Activated CD4-positive, alpha-beta memory T cell treated with anti-CD3 and anti-CD28 coated beads, Interleukin-2, amount 10 ng/mL, durations not matched to agents 7 days and 5 days (primary cell): ENCODE measurements at regions not wholly inside any gene's neighbourhood (a gene's known extent, or its start where the extent isn't known, plus 50 kb on each side); places are given as distances from the start of the nearest gene placed in this dataset.
"Not testable (repeated sequence)": the region's sequence is repeated elsewhere in the genome, so short reads cannot be mapped to it uniquely, and the experiment has no call there.

Experiments used
- CTCF ChIA-PET: fragments of 350-600 bp; sonication (Branson Sonifier 250); formaldehyde crosslinking; loops from one replicate; lab custom pipeline; 2021; ENCODE audit warnings: antibody characterized with exemption, inconsistent platforms; lab: Charles Lee
- POLR2A ChIA-PET: fragments of 350-600 bp; sonication (Branson Sonifier 250); formaldehyde crosslinking; loops from one replicate; lab custom pipeline; 2021; ENCODE audit warnings: antibody characterized with exemption; lab: Charles Lee
- DNase-seq: peaks from one replicate; pipeline ENCODE4 v3.0.0-alpha.2; 2020
- H3K27ac Mint-ChIP-seq: one replicate; pipeline ENCODE4 v1.8.0; 2021; ENCODE audit warnings: mild to moderate bottlenecking, mixed read lengths
- H3K27me3 Mint-ChIP-seq: one replicate; pipeline ENCODE4 v1.8.0; 2021; ENCODE audit warnings: mixed read lengths
- H3K36me3 Mint-ChIP-seq: one replicate; pipeline ENCODE4 v1.8.0; 2021; ENCODE audit warnings: low read depth, mixed read lengths
- H3K4me1 Mint-ChIP-seq: one replicate; pipeline ENCODE4 v1.8.0; 2021; ENCODE audit warnings: mixed read lengths
- H3K4me3 Mint-ChIP-seq: one replicate; pipeline ENCODE4 v1.8.0; 2021; ENCODE audit warnings: mild to moderate bottlenecking, mixed read lengths
- H3K9me3 Mint-ChIP-seq: one replicate; pipeline ENCODE4 v1.8.0; 2021; ENCODE audit warnings: mixed read lengths

DNA sequence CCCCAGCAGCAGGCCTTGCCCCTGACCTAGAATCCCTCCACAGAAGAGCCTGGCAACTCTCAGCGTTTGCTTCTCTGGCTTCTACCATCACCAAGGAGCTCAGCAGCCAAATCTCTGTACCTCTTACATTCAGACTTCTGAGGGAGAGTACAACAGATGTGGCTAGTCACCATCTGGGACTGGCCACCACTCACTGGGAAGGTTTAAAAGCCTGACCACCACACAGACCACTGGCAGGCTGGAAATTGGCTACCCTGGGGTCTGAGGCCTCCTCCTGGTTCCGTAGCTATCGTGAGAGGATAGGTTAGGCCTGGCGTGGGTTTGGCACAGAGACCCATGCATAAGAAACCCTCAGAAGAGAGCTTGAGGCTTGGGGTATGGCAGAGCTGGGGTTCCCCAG is 478.5 kb upstream of the CADM1 start:
- Mint-ChIP-seq H3K27ac (no peak overlapping the region), H3K4me3 (no peak overlapping the region), H3K4me1 (no peaks in the 10 kb centered on the region), H3K36me3 (no peaks in the 10 kb centered on the region), H3K9me3 (no peaks in the 10 kb centered on the region), H3K27me3 (no peaks in the 10 kb centered on the region)
- POLR2A ChIA-PET = no interaction called here
- DNase-seq = no peak
- CTCF ChIA-PET = no interaction called here

DNA sequence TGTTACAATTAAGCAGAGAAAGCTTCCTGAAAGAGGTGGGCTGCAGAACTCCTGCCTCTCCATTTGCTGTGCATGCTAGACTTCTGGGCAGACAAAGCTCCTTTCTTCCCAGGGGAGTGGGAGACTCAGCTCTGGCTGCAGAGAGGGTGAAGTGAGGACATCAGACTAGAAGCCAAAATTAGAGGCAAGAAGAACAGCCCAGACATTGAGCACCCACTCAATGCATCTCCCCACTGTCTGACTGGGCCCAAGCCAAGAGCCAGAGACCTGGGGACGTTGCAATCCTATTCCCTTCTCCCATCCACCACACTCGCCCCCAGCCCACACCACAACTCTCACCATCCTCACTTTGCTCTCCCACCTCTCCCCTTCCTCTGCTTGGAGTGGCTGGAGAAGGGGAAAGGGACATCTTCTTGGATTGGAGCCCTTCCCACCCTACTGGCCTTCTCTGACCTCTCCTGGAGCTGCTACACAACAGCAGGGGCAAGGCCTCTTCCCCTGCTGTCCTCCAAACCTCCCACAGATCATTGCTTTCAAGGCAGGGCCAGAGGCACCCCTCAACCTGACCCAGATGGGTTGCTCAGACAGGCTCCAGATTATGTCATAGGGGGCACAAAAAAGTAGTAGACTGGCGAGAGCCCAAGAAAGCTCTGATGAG is 477.7 kb upstream of the CADM1 start:
- no peak overlapping the region for H3K27ac Mint-ChIP-seq

GRCh38 chr11:115981104-115981481 is 476.9 kb upstream of the CADM1 start:
- ChIA-PET POLR2A (no interaction called here), CTCF (no interaction called here)
- Mint-ChIP-seq H3K4me1 (no peaks in the 10 kb centered on the region), H3K36me3 (no peaks in the 10 kb centered on the region), H3K27me3 (peaks cover 5% of the 10 kb centered on the region), H3K4me3 (no peak overlapping the region), H3K27ac (no peak overlapping the region), H3K9me3 (no peaks in the 10 kb centered on the region)
- DNase-seq = no peak

More for the DNA sequence above, 477.7 kb upstream of the CADM1 start:
- no peaks in the 10 kb centered on the region for H3K4me1 Mint-ChIP-seq
- no peaks in the 10 kb centered on the region for H3K9me3 Mint-ChIP-seq
- ChIA-PET CTCF (no interaction called here), POLR2A (no interaction called here)
- H3K27me3 Mint-ChIP-seq = peaks cover under 1% of the 10 kb centered on the region
- no peak for DNase-seq
- H3K4me3 Mint-ChIP-seq = no peak overlapping the region
- no peaks in the 10 kb centered on the region for H3K36me3 Mint-ChIP-seq

GRCh38 chr11:115980337-115981103 is 476.3 kb upstream of the CADM1 start:
- no peak overlapping the region for H3K27ac Mint-ChIP-seq
- no peak overlapping the region for H3K4me3 Mint-ChIP-seq
- no peak for DNase-seq
- CTCF ChIA-PET = no interaction called here
- POLR2A ChIA-PET = no interaction called here
- no peaks in the 10 kb centered on the region for H3K4me1 Mint-ChIP-seq
- H3K9me3 Mint-ChIP-seq = no peaks in the 10 kb centered on the region
- H3K36me3 Mint-ChIP-seq = no peaks in the 10 kb centered on the region
- peaks cover 10% of the 10 kb centered on the region for H3K27me3 Mint-ChIP-seq

GRCh38 chr11:115974703-115975102 is 470.5 kb upstream of the CADM1 start:
- Mint-ChIP-seq H3K9me3 (no peaks in the 10 kb centered on the region), H3K4me3 (no peak overlapping the region), H3K4me1 (no peaks in the 10 kb centered on the region), H3K36me3 (no peaks in the 10 kb centered on the region), H3K27ac (no peak overlapping the region), H3K27me3 (peaks cover 16% of the 10 kb centered on the region)
- POLR2A ChIA-PET = no interaction called here
- no peak for DNase-seq
- CTCF ChIA-PET = no interaction called here

DNA sequence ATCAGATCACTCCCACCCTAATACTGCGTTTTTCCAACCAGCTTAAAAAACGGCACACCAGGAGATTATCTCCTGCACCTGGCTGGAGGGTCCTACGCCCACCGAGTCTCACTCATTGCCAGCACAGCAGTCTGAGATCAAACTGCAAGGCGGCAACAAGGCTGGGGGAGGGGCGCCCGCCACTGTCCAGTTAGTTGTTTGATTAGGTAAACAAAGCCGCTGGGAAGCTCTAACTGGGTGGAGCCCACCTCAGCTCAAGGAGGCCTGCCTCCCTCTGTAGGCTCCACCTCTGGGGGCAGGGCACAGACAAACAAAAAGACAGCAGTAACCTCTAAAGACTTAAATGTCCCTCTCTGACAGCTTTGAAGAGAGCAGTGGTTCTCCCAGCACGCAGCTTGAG is 463.0 kb upstream of the CADM1 start:
- H3K4me1 Mint-ChIP-seq, H3K9me3 Mint-ChIP-seq, POLR2A ChIA-PET, DNase-seq, H3K27ac Mint-ChIP-seq, H3K27me3 Mint-ChIP-seq, H3K36me3 Mint-ChIP-seq, CTCF ChIA-PET, H3K4me3 Mint-ChIP-seq: not testable (repeated sequence)

GRCh38 chr11:115965767-115966504 is 461.7 kb upstream of the CADM1 start:
- ChIA-PET CTCF (no interaction called here), POLR2A (no interaction called here)
- no peak overlapping the region for H3K4me3 Mint-ChIP-seq
- no peaks in the 10 kb centered on the region for H3K36me3 Mint-ChIP-seq
- H3K27me3 Mint-ChIP-seq = no peaks in the 10 kb centered on the region
- H3K4me1 Mint-ChIP-seq = no peaks in the 10 kb centered on the region
- H3K9me3 Mint-ChIP-seq = no peaks in the 10 kb centered on the region
- H3K27ac Mint-ChIP-seq = no peak overlapping the region
- no peak for DNase-seq

GRCh38 chr11:115964091-115964490 is 459.9 kb upstream of the CADM1 start:
- H3K36me3 Mint-ChIP-seq = no peaks in the 10 kb centered on the region
- H3K9me3 Mint-ChIP-seq = no peaks in the 10 kb centered on the region
- POLR2A ChIA-PET = no interaction called here
- H3K27ac Mint-ChIP-seq = no peak overlapping the region
- CTCF ChIA-PET = no interaction called here
- no peak overlapping the region for H3K4me3 Mint-ChIP-seq
- no peak for DNase-seq
- H3K4me1 Mint-ChIP-seq = no peaks in the 10 kb centered on the region
- H3K27me3 Mint-ChIP-seq = no peaks in the 10 kb centered on the region

DNA sequence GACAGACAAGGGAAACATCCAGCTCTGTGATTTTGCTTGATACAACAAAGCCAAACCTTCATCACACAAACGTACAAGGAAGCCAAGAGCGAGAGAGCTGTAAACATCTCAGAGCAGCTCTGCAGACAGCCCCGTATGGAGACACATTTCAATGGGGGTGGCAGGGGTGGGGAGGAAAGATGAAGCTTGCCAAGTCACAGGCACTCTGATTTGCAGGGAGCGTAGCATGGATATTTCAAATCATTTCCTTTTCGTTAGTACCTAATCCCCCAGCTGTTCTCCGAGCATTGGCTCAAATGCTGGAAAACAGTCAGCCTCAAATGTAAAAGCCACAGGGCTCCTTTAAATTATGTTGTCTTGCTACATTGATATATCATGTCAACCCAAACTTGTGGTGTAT is 458.9 kb upstream of the CADM1 start:
- ChIA-PET CTCF (no interaction called here), POLR2A (no interaction called here)
- Mint-ChIP-seq H3K4me3 (no peak overlapping the region), H3K27me3 (no peaks in the 10 kb centered on the region), H3K36me3 (no peaks in the 10 kb centered on the region), H3K27ac (no peak overlapping the region), H3K9me3 (no peaks in the 10 kb centered on the region), H3K4me1 (no peaks in the 10 kb centered on the region)
- DNase-seq = no peak

DNA sequence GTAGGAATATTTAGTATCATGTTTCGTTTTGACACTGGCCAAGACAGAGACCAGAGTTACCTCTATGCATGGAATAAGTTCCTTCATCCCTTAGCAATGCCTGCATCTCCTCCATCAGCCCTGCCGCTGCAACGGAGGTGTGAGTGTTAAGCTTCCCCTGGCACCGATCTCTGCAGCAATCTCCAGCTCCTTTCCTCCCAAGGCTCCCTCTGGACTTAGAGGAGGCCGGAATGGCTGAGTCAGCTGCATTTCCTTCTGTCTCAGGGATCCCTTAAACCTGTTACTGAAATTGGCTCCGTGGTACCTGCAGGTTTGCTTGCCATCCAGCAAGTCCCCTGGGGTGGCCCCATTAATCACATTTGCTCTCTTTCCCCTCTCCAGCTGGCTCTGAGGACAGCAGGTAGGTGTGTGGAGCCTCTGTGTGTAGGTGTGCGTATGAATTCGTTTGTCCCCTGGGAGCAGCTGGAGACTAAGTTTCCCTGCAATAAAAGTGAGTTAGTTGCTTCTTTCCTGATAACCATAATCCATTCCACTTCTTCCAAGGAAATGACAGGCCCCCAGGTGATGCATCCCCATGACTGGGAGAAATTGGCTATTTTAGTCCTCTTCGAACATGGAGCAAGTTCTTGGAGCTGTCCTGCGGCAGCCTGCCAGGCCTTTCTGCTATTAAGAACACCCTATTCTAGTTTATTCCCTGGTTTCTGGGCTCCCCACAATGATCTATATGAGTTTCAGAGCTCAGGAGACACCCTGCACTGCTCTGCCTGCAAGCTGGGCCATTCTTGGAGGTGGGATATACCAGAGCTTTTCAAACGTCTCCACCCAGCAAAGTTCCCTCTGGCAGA is 457.2 kb upstream of the CADM1 start:
- H3K4me3 Mint-ChIP-seq = no peak overlapping the region
- no peaks in the 10 kb centered on the region for H3K9me3 Mint-ChIP-seq
- H3K27me3 Mint-ChIP-seq = no peaks in the 10 kb centered on the region
- H3K4me1 Mint-ChIP-seq = no peaks in the 10 kb centered on the region
- no peak for DNase-seq
- no peak overlapping the region for H3K27ac Mint-ChIP-seq
- POLR2A ChIA-PET = no interaction called here
- H3K36me3 Mint-ChIP-seq = no peaks in the 10 kb centered on the region
- CTCF ChIA-PET = no interaction called here

DNA sequence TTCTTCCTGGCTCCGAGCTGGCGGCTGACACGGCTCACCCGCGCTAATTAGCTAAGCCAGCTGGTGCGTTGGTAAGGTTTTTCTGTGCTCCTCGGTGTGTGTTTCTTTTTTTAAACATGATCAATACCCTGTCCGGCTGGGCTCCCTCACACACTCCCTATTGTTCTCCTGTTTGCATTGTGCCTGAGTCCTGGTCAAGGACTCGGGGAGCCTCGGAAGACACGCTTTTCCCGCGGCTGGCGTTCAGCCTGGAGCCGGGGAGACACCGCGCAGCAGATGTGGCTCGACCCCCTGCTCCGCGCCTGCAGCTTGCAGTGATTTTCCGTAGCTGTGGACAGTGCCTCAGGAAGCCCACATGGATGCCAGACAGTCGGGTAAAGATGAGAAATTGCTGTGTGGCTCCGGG is 454.9 kb upstream of the CADM1 start:
- no peak for DNase-seq
- CTCF ChIA-PET = no interaction called here
- H3K9me3 Mint-ChIP-seq = no peaks in the 10 kb centered on the region

GRCh38 chr11:115958089-115959000 is 454.1 kb upstream of the CADM1 start:
- ChIA-PET POLR2A (no interaction called here), CTCF (no interaction called here)
- Mint-ChIP-seq H3K4me1 (no peaks in the 10 kb centered on the region), H3K27me3 (no peaks in the 10 kb centered on the region), H3K36me3 (no peaks in the 10 kb centered on the region), H3K4me3 (no peak overlapping the region), H3K9me3 (no peaks in the 10 kb centered on the region), H3K27ac (no peak overlapping the region)
- DNase-seq = no peak

More for the DNA sequence above, 454.9 kb upstream of the CADM1 start:
- Mint-ChIP-seq H3K4me1 (no peaks in the 10 kb centered on the region), H3K27me3 (no peaks in the 10 kb centered on the region), H3K4me3 (no peak overlapping the region), H3K36me3 (no peaks in the 10 kb centered on the region), H3K27ac (no peak overlapping the region)
- POLR2A ChIA-PET = no interaction called here
